GM13976 (cell line): ENCODE measurements at regions not wholly inside any gene's neighbourhood (a gene's known extent, or its start where the extent isn't known, plus 50 kb on each side); places are given as distances from the start of the nearest gene placed in this dataset.

ENCODE experiments used
- DNase-seq: peaks from one replicate; pipeline ENCODE4 v3.0.0; 2012; ENCODE audit warnings: low spot score
- CTCF ChIP-seq: IDR thresholded peaks from 2 replicates; pipeline ENCODE4 v1.5.1; 2012; ENCODE audit warnings: borderline replicate concordance, mild to moderate bottlenecking; ENCODE audit not compliant: insufficient read depth; ENCODE audit errors: extremely low read depth, missing control alignments, control extremely low read depth
- in situ Hi-C: fragments of 300-500 bp; cut with MboI; formaldehyde crosslinking; loops from one replicate; pipeline ENCODE4 v1.12.0; 2022; ENCODE audit warnings: low sequenced_read_pairs, mixed read lengths, inconsistent platforms; ENCODE audit not compliant: unreplicated experiment

GRCh38 chr11:25159341-25159740 lies 662.5 kb downstream of the LUZP2 start:
- no peak for DNase-seq
- in situ Hi-C loops: no loop called here
- no peak for TF ChIP-seq CTCF

- in situ Hi-C loops: no loop called here
- no peak for DNase-seq
- no peak for TF ChIP-seq CTCF
These were observed 666.6 kb downstream of the LUZP2 start for GRCh38 chr11:25163421-25163820.

GRCh38 chr11:25180187-25180586 lies 683.3 kb downstream of the LUZP2 start:
- in situ Hi-C loops: no loop called here
- no peak for DNase-seq
- no peak for TF ChIP-seq CTCF

- no peak for TF ChIP-seq CTCF
- DNase-seq: no peak
- in situ Hi-C loops: no loop called here
These were observed 686.6 kb downstream of the LUZP2 start for GRCh38 chr11:25183411-25183810.

GRCh38 chr11:25197515-25197914 lies 700.7 kb downstream of the LUZP2 start:
- in situ Hi-C loops: no loop called here
- DNase-seq: no peak
- TF ChIP-seq CTCF: no peak

- DNase-seq: no peak
- in situ Hi-C loops: no loop called here
- TF ChIP-seq CTCF: no peak
These were observed 701.9 kb downstream of the LUZP2 start for GRCh38 chr11:25198704-25199103.

GRCh38 chr11:25200925-25201324 lies 704.1 kb downstream of the LUZP2 start:
- in situ Hi-C loops: no loop called here
- no peak for DNase-seq

More at GRCh38 chr11:25200925-25201324, 704.1 kb downstream of the LUZP2 start:
- TF ChIP-seq CTCF: no peak
